AG04449 (cell line): ENCODE measurements at regions not wholly inside any gene's neighbourhood (a gene's known extent, or its start where the extent isn't known, plus 50 kb on each side); places are given as distances from the start of the nearest gene placed in this dataset.

ENCODE experiments used
- CTCF ChIA-PET: fragments of 350-600 bp; formaldehyde crosslinking; extraction: SDS; loops from one replicate; lab custom pipeline; 2021; ENCODE audit warnings: antibody characterized with exemption; lab: Yijun Ruan, JAX
- POLR2A ChIA-PET: fragments of 400-600, 350-600 bp; formaldehyde crosslinking; extraction: SDS; loops from one replicate; lab custom pipeline; 2020; ENCODE audit warnings: antibody characterized with exemption, inconsistent platforms; lab: Yijun Ruan, JAX
- DNase-seq: peaks from one replicate; pipeline ENCODE4 v3.0.0-alpha.2; 2010; ENCODE audit warnings: low read depth, low spot score
- H3K4me3 ChIP-seq: 2 replicates; pipeline ENCODE4 v1.5.1; 2011; ENCODE audit warnings: low read depth, mild to moderate bottlenecking, control low read depth, low read length
- CTCF ChIP-seq: IDR thresholded peaks from one replicate; pipeline ENCODE4 v1.5.1; 2011; ENCODE audit warnings: mild to moderate bottlenecking, moderate library complexity, low read length, control low read depth, inconsistent platforms; ENCODE audit not compliant: insufficient read depth; ENCODE audit errors: missing control alignments

DNA sequence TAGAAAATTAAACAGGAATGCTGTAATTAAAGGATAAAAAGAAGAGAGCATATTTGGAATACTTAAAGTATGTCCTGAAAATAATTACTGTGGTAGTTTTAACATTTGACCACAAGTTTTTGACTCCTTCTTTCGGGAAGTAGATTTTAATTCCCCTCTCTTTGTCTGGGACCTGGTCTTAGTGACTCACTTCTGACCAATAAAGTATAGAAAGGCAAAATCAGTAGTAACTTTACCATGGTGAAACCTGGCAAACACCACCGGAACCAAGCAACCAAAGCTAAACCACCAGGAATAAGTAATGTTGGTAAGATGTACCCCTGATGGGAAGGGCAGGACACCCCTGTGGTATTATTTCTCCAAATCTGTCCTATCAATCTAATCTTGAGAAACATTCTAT is 314.8 kb downstream of the PDHA2 start:
- DNase-seq = no peak
- H3K4me3 ChIP-seq = no peak overlapping the region
- no peak for TF ChIP-seq CTCF
- ChIA-PET CTCF (no interaction called here), POLR2A (no interaction called here)

GRCh38 chr4:96162636-96163035 is 322.7 kb downstream of the PDHA2 start:
- H3K4me3 ChIP-seq = no peak overlapping the region
- ChIA-PET POLR2A (no interaction called here), CTCF (no interaction called here)
- DNase-seq = no peak
- TF ChIP-seq CTCF = no peak

GRCh38 chr4:96164814-96165351 is 325.0 kb downstream of the PDHA2 start:
- no peak for TF ChIP-seq CTCF
- no peak overlapping the region for H3K4me3 ChIP-seq
- CTCF ChIA-PET = no interaction called here
- POLR2A ChIA-PET = no interaction called here
- DNase-seq = peak; percentile 4

DNA sequence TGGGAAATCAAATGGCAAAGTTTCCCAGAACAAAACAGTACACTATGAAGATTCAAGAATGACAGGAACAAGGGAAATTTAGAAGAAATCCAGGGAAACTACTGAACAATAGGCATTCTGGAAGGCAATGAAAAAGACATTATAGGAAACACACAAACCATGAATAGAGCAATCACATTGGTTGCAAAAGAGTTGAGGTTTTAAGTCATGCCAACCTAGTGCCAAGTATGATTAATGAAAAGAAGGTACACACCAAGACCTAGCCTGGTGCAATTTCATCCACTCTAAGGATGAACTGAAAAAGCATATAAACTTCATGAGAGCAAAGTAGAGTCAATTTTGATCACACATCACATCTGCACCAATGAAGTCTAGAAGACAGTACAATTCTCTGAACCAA is 326.9 kb downstream of the PDHA2 start:
- H3K4me3 ChIP-seq = no peak overlapping the region
- TF ChIP-seq CTCF = no peak
- no peak for DNase-seq
- ChIA-PET POLR2A (no interaction called here), CTCF (no interaction called here)

GRCh38 chr4:96170198-96170597 is 330.3 kb downstream of the PDHA2 start:
- POLR2A ChIA-PET = no interaction called here
- TF ChIP-seq CTCF = no peak
- CTCF ChIA-PET = no interaction called here
- no peak overlapping the region for H3K4me3 ChIP-seq
- DNase-seq = no peak

DNA sequence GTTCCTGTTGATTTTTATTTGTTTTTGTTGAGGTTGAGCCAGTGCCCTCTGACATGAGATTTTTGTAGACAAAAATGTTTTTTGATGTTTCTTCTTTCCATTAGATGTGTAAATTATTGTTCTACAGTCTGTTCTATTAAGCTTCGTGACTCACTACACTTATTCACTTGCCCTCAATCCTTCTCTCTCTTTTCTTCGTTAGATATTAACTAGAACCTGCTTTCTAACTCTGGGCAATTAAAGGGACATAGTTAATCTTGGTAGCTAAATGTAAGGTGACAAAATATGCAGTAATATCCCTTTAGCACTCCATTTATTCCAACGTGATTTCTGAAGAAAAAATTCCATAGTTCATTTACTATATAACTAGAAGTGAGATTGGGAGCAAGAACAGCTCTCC is 333.9 kb downstream of the PDHA2 start:
- TF ChIP-seq CTCF = no peak
- ChIA-PET CTCF (no interaction called here), POLR2A (no interaction called here)
- no peak overlapping the region for H3K4me3 ChIP-seq
- DNase-seq = no peak
